ENCODE measurements at regions not wholly inside any gene's neighbourhood (a gene's known extent, or its start where the extent isn't known, plus 50 kb on each side); places are given as distances from the start of the nearest gene placed in this dataset.

DNA sequence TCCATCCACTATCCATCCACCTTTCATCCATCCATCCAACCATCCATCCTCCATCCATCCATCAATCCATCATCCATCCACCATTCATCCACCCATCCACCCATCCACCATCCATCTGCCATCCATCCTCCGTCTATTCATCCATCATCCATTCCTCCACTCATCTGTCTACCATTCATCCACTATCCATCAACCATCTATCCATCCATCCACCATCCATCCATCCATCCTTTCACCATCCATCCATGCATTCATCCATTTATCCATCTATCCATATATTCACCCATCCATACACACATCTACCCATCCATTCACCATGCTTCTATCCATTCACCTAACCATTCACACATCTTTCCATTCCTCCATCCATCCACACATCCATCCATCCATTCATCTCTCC, 207.0 kb upstream of the CDH4 start:
- TF ChIP-seq POLR2A (IDR thresholded peaks at IDR 0.05) (no peak), CTCF (IDR thresholded peaks at IDR 0.05) (no peak)

All from lower leg skin (tissue), 3 donors.